ENCODE measurements at regions not wholly inside any gene's neighbourhood (a gene's known extent, or its start where the extent isn't known, plus 50 kb on each side); places are given as distances from the start of the nearest gene placed in this dataset.

DNA sequence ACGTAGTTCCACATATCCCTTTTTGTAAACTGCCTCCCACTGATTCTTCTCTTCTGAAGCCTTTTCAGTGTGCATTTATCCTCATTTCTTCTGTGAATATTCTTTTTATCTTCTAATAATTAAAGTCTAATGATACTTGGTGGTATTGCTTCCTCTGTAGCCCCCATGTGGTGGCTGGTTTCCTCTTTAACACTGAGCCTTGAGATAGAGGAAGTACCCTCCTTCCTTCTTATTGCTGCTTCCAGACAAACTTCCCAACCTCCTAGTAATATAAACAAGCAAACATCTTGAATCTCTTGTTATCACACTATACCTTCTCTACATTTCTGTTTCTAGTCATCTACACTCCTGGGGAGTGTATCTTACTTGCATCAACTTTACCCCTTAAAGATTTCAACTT is 310.5 kb upstream of the GIMD1 start:
- Histone ChIP-seq H4K20me1 (replicated peaks; ENCODE audit: control insufficient read depth, extremely low read depth, insufficient read depth, low read length) (no peaks in the 10 kb centered on the region), H3K4me2 (ENCODE audit: insufficient read depth, low read length) (no peak overlapping the region), H2AFZ (ENCODE audit: low read depth, low read length) (no peak overlapping the region), H3K9me1 (replicated peaks; ENCODE audit: control insufficient read depth, extremely low read depth, insufficient read depth, low read length) (no peaks in the 10 kb centered on the region), H3K27ac (ENCODE audit: insufficient read depth, low read depth, low read length) (no peak overlapping the region), H3K4me3 (replicated peaks in 1 of 3; ENCODE audit: insufficient read depth in 1 of 3, low read depth in 1 of 3, low read length in 3 of 3) (no peak overlapping the region), H3K9ac (replicated peaks; ENCODE audit: extremely low read depth, insufficient read depth, low read length) (no peak overlapping the region), H3K27me3 (ENCODE audit: control insufficient read depth in 2 of 2, insufficient read depth in 2 of 2, low read length in 2 of 2) (no peaks in the 10 kb centered on the region), H3K79me2 (ENCODE audit: control insufficient read depth, insufficient read depth, low read length) (no peaks in the 10 kb centered on the region), H3K9me3 (replicated peaks; ENCODE audit: control insufficient read depth, insufficient read depth, low read length) (no peaks in the 10 kb centered on the region), H3K4me1 (ENCODE audit: control insufficient read depth, extremely low read depth, insufficient read depth, low read length) (no peaks in the 10 kb centered on the region), H3K36me3 (ENCODE audit: control insufficient read depth in 2 of 2, extremely low read depth in 1 of 2, insufficient read depth in 2 of 2, low read length in 2 of 2) (no peaks in the 10 kb centered on the region)
- DNase-seq (ENCODE audit: low read depth, low spot score), result no peak
- no peak for FAIRE-seq
- ChIA-PET POLR2A (no interaction called here), CTCF (no interaction called here)
- intact Hi-C loops (cut with micrococcal nuclease) (no loop called here), dilution Hi-C loops (cut with MboI; ENCODE audit: extremely low pct_ligation_motif_present, low sequenced_read_pairs) (no loop called here)
- BruUV-seq (replicated peaks), result no TSS peak
- TF ChIP-seq, protein P1, sequence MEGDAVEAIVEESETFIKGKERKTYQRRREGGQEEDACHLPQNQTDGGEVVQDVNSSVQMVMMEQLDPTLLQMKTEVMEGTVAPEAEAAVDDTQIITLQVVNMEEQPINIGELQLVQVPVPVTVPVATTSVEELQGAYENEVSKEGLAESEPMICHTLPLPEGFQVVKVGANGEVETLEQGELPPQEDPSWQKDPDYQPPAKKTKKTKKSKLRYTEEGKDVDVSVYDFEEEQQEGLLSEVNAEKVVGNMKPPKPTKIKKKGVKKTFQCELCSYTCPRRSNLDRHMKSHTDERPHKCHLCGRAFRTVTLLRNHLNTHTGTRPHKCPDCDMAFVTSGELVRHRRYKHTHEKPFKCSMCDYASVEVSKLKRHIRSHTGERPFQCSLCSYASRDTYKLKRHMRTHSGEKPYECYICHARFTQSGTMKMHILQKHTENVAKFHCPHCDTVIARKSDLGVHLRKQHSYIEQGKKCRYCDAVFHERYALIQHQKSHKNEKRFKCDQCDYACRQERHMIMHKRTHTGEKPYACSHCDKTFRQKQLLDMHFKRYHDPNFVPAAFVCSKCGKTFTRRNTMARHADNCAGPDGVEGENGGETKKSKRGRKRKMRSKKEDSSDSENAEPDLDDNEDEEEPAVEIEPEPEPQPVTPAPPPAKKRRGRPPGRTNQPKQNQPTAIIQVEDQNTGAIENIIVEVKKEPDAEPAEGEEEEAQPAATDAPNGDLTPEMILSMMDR (IDR thresholded peaks at IDR 0.05; ENCODE audit: extremely low read depth in 1 of 2, insufficient read depth in 1 of 2, low read depth in 1 of 2, low read length in 2 of 2), result no peak
- TF ChIP-seq, protein P2, sequence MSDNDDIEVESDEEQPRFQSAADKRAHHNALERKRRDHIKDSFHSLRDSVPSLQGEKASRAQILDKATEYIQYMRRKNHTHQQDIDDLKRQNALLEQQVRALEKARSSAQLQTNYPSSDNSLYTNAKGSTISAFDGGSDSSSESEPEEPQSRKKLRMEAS (IDR thresholded peaks at IDR 0.05; ENCODE audit: insufficient read depth, insufficient read length), result no peak
- TF ChIP-seq FOS (IDR thresholded peaks at IDR 0.05; ENCODE audit: borderline replicate concordance, insufficient read depth, low read length) (no peak), MYC (IDR thresholded peaks at IDR 0.05; ENCODE audit: low read depth, low read length) (no peak), POLR2AphosphoS5 (IDR thresholded peaks at IDR 0.05; ENCODE audit: insufficient read depth, low read depth, low read length) (no peak), GATA2 (IDR thresholded peaks at IDR 0.05; ENCODE audit: insufficient read depth, insufficient read length, low read depth, low read length) (no peak), JUN (IDR thresholded peaks at IDR 0.05; ENCODE audit: borderline replicate concordance, insufficient read depth, insufficient read length, low read depth) (no peak), POLR2A (IDR thresholded peaks at IDR 0.05; ENCODE audit: low read depth, low read length) (no peak), EZH2 (IDR thresholded peaks at IDR 0.05; ENCODE audit: borderline replicate concordance, low read depth, low read length, severe bottlenecking) (no peak)

Data from endothelial cell of umbilical vein (primary cell).